ENCODE measurements at regions not wholly inside any gene's neighbourhood (a gene's known extent, or its start where the extent isn't known, plus 50 kb on each side); places are given as distances from the start of the nearest gene placed in this dataset.

GRCh38 chr6:22059946-22060345 lies 236.9 kb downstream of the PRL start:
- Histone ChIP-seq H4K20me1 (ENCODE audit: control insufficient read depth, extremely low read depth, insufficient read depth, low read length) (no peaks in the 10 kb centered on the region), H3K27ac (ENCODE audit: control insufficient read depth, insufficient read depth, low read length) (no peak overlapping the region), H3K4me3 (ENCODE audit: control insufficient read depth in 2 of 3, extremely low read depth in 1 of 3, insufficient read depth in 2 of 3, low read depth in 1 of 3, low read length in 3 of 3) (no peak overlapping the region), H3K36me3 (ENCODE audit: control insufficient read depth in 2 of 2, extremely low read depth in 1 of 2, insufficient read depth in 2 of 2, low read length in 2 of 2) (no peaks in the 10 kb centered on the region), H3K4me2 (ENCODE audit: control insufficient read depth, extremely low read depth, insufficient read depth, low read depth, low read length) (no peak overlapping the region), H2AFZ (ENCODE audit: control insufficient read depth, low read length) (no peak overlapping the region), H3K9me1 (ENCODE audit: control insufficient read depth, extremely low read depth, insufficient read depth, low read length) (no peaks in the 10 kb centered on the region), H3K9me3 (ENCODE audit: control insufficient read depth, low read depth, low read length) (no peaks in the 10 kb centered on the region), H3K4me1 (ENCODE audit: control insufficient read depth, extremely low read depth, insufficient read depth, low read length) (peaks cover 10% of the 10 kb centered on the region), H3K9ac (ENCODE audit: control insufficient read depth, extremely low read depth, insufficient read depth, low read length) (no peak overlapping the region), H3K79me2 (ENCODE audit: control insufficient read depth, insufficient read depth, low read length) (no peaks in the 10 kb centered on the region), H3K27me3 (ENCODE audit: control insufficient read depth, extremely low read depth, insufficient read depth, low read length) (no peaks in the 10 kb centered on the region)
- dilution Hi-C loops (cut with MboI; ENCODE audit: extremely low pct_ligation_motif_present, low sequenced_read_pairs), result no loop called here
- DNase-seq (ENCODE audit: low read depth, low spot score) (no peak), FAIRE-seq (no peak)
- TF ChIP-seq EZH2 (IDR thresholded peaks at IDR 0.05; ENCODE audit: low read length) (no peak), CTCF (optimal IDR thresholded peaks at IDR 0.05 in 1 of 3, IDR thresholded peaks at IDR 0.05 in 1 of 3, conservative IDR thresholded peaks at IDR 0.05 in 1 of 3; ENCODE audit: extremely low read depth in 1 of 3, insufficient read depth in 2 of 3, low read length in 3 of 3) (no peak)

GRCh38 chr6:22062807-22063408 lies 233.9 kb downstream of the PRL start:
- FAIRE-seq (no peak), DNase-seq (ENCODE audit: low read depth, low spot score) (no peak)
- Histone ChIP-seq H3K4me1 (ENCODE audit: control insufficient read depth, extremely low read depth, insufficient read depth, low read length) (peaks cover 6% of the 10 kb centered on the region), H3K27me3 (ENCODE audit: control insufficient read depth, extremely low read depth, insufficient read depth, low read length) (no peaks in the 10 kb centered on the region), H3K9me3 (ENCODE audit: control insufficient read depth, low read depth, low read length) (no peaks in the 10 kb centered on the region), H3K79me2 (ENCODE audit: control insufficient read depth, insufficient read depth, low read length) (no peaks in the 10 kb centered on the region), H4K20me1 (ENCODE audit: control insufficient read depth, extremely low read depth, insufficient read depth, low read length) (no peaks in the 10 kb centered on the region), H2AFZ (ENCODE audit: control insufficient read depth, low read length) (no peak overlapping the region), H3K9ac (ENCODE audit: control insufficient read depth, extremely low read depth, insufficient read depth, low read length) (no peak overlapping the region), H3K4me2 (ENCODE audit: control insufficient read depth, extremely low read depth, insufficient read depth, low read depth, low read length) (no peak overlapping the region), H3K9me1 (ENCODE audit: control insufficient read depth, extremely low read depth, insufficient read depth, low read length) (no peaks in the 10 kb centered on the region), H3K27ac (ENCODE audit: control insufficient read depth, insufficient read depth, low read length) (no peak overlapping the region), H3K4me3 (ENCODE audit: control insufficient read depth in 2 of 3, extremely low read depth in 1 of 3, insufficient read depth in 2 of 3, low read depth in 1 of 3, low read length in 3 of 3) (no peak overlapping the region), H3K36me3 (ENCODE audit: control insufficient read depth in 2 of 2, extremely low read depth in 1 of 2, insufficient read depth in 2 of 2, low read length in 2 of 2) (no peaks in the 10 kb centered on the region)
- TF ChIP-seq EZH2 (IDR thresholded peaks at IDR 0.05; ENCODE audit: low read length), result no peak
- TF ChIP-seq CTCF (optimal IDR thresholded peaks at IDR 0.05 in 1 of 3, IDR thresholded peaks at IDR 0.05 in 1 of 3, conservative IDR thresholded peaks at IDR 0.05 in 1 of 3; ENCODE audit: extremely low read depth in 1 of 3, insufficient read depth in 2 of 3, low read length in 3 of 3), result no peak
- dilution Hi-C loops (cut with MboI; ENCODE audit: extremely low pct_ligation_motif_present, low sequenced_read_pairs), result no loop called here

All from keratinocyte (primary cell).